Astrocyte of the spinal cord (primary cell): ENCODE measurements at regions not wholly inside any gene's neighbourhood (a gene's known extent, or its start where the extent isn't known, plus 50 kb on each side); places are given as distances from the start of the nearest gene placed in this dataset.

ENCODE experiments used
- DNase-seq: peaks from one replicate; pipeline ENCODE4 v3.0.0; 2011; ENCODE audit warnings: low read depth, low spot score
- H3K4me3 ChIP-seq: 2 replicates; pipeline ENCODE4 v1.5.1; 2011; ENCODE audit warnings: low read depth, mild to moderate bottlenecking, low read length, moderate library complexity
- CTCF ChIP-seq: IDR thresholded peaks from 2 replicates; pipeline ENCODE4 v1.5.1; 2012; ENCODE audit warnings: low read depth, mild to moderate bottlenecking, low read length, inconsistent platforms
- in situ Hi-C: cut with HindIII; loops from 2 replicates; pipeline ENCODE4 v1.10.0; 2017; ENCODE audit warnings: low sequenced_read_pairs

- TF ChIP-seq CTCF: no peak
- in situ Hi-C loops: no loop called here
- DNase-seq: no peak
- H3K4me3 ChIP-seq: no peak overlapping the region
These were observed 861.1 kb downstream of the TYW1 start for GRCh38 chr7:67857698-67858097.

GRCh38 chr7:67858931-67859330 is 862.3 kb downstream of the TYW1 start:
- no peak for DNase-seq
- H3K4me3 ChIP-seq: no peak overlapping the region
- in situ Hi-C loops: no loop called here
- TF ChIP-seq CTCF: no peak

GRCh38 chr7:67863911-67864310 is 867.3 kb downstream of the TYW1 start:
- DNase-seq: no peak
- no peak overlapping the region for H3K4me3 ChIP-seq
- in situ Hi-C loops: no loop called here
- no peak for TF ChIP-seq CTCF

- TF ChIP-seq CTCF: no peak
- in situ Hi-C loops: no loop called here
These were observed 869.4 kb downstream of the TYW1 start for GRCh38 chr7:67866054-67866453.

GRCh38 chr7:67866812-67867211 is 870.2 kb downstream of the TYW1 start:
- in situ Hi-C loops: no loop called here
- no peak for TF ChIP-seq CTCF
- H3K4me3 ChIP-seq: no peak overlapping the region
- DNase-seq: no peak

More at GRCh38 chr7:67866054-67866453, 869.4 kb downstream of the TYW1 start:
- no peak for DNase-seq
- no peak overlapping the region for H3K4me3 ChIP-seq

GRCh38 chr7:67870396-67870795 is 873.8 kb downstream of the TYW1 start:
- in situ Hi-C loops: no loop called here
- H3K4me3 ChIP-seq: no peak overlapping the region
- no peak for DNase-seq
- TF ChIP-seq CTCF: no peak

GRCh38 chr7:67875558-67875957 is 878.9 kb downstream of the TYW1 start:
- DNase-seq: no peak
- TF ChIP-seq CTCF: no peak
- H3K4me3 ChIP-seq: no peak overlapping the region
- in situ Hi-C loops: no loop called here
